Fibroblast of the aortic adventitia (primary cell): ENCODE measurements at regions not wholly inside any gene's neighbourhood (a gene's known extent, or its start where the extent isn't known, plus 50 kb on each side); places are given as distances from the start of the nearest gene placed in this dataset.

ENCODE experiments used
- DNase-seq: peaks from one replicate; pipeline ENCODE4 v3.0.0-alpha.2; 2010; ENCODE audit warnings: low read depth
- H3K4me3 ChIP-seq: 2 replicates; pipeline ENCODE4 v1.5.1; 2011; ENCODE audit warnings: low read depth, mild to moderate bottlenecking, control low read depth, low read length, moderate library complexity
- CTCF ChIP-seq: IDR thresholded peaks from 2 replicates; pipeline ENCODE4 v1.5.1; 2011; ENCODE audit warnings: mild to moderate bottlenecking, low read length, control low read depth, inconsistent platforms; ENCODE audit not compliant: insufficient read depth

DNA sequence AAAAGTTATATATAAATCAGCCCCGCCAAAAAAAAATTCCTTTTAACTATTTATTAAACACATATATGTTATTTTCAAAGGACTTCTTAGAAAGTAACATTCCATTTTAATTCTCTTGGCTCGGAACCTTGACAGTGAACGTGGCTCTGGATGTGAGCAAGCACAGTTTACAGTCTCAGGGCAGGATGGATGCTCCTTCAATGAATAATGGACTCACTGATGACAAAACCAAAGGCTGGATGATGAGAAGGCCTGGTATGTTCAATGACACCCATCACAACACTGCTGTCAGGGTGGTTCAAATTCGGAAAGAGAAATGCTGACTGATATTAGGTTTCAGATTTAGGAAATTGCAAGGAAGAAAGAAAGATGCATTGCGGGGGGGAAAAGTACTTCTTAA lies 148.8 kb downstream of the SIPA1L2 start:
- DNase-seq: no peak
- TF ChIP-seq CTCF: no peak
- H3K4me3 ChIP-seq: no peak overlapping the region

GRCh38 chr1:232477728-232478127 lies 152.2 kb downstream of the SIPA1L2 start:
- DNase-seq: peak; percentile 94
- no peak overlapping the region for H3K4me3 ChIP-seq
- TF ChIP-seq CTCF: no peak

DNA sequence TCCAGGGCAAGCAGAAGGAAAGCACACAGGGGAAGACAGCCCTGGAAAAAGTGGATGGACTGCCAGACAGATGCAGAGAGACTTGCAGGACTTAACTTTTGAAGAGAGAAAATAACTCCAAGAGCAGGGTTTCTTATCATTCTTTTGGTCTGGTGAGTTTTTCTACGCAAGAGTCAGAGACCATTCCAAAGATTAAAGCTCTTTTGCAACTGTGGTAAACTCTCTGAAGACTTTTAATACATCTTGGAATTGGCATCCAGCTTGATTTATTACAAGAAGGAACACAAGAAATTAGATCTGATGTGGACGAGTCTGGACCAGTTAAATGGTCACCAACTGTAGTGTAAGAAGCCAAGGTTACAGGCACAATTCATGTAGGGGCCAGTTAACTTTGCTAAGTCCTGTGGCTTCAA lies 153.4 kb downstream of the SIPA1L2 start:
- H3K4me3 ChIP-seq: no peak overlapping the region
- no peak for TF ChIP-seq CTCF
- DNase-seq: peak; percentile 87

DNA sequence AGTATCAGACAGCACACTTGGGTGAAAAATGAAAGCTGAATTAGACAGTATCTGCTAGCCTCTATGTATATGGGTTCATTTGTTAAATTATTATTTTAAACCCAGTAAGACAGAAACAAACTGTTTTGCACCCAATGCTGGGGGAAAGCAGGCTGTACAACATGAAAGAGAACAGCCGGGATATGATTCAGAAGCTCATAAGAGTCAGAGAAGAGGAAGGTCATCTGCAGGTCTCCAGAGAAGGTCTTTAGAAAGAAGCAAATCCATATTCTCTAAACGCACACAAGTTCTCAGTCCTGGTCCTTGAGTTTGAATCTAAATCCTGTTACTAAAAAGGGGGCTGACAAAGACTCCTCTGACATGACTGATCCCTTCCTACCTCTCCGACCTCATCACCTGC lies 155.1 kb downstream of the SIPA1L2 start:
- TF ChIP-seq CTCF: no peak
- H3K4me3 ChIP-seq: no peak overlapping the region
- no peak for DNase-seq

DNA sequence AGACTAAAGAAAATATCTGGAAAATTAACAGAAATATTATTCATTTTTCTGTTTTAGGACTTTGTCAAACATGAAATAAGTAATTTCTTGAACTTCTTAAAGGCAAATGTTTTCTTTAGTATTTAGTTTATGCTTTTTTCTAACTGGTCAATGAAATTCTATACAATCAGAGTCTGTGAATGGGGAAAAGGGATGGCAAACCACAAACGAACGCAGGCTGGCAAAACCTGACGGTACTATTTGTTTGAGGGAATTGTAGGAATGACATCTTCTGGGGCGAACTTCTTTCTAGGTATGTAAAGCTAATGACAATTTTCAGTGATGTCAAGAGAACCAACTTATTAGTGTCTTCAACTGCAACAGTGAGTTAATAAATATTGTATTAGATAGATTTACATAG lies 156.0 kb downstream of the SIPA1L2 start:
- H3K4me3 ChIP-seq: no peak overlapping the region
- DNase-seq: no peak
- TF ChIP-seq CTCF: no peak

GRCh38 chr1:232473324-232473723 lies 156.6 kb downstream of the SIPA1L2 start:
- no peak overlapping the region for H3K4me3 ChIP-seq
- DNase-seq: peak; percentile 68
- no peak for TF ChIP-seq CTCF

DNA sequence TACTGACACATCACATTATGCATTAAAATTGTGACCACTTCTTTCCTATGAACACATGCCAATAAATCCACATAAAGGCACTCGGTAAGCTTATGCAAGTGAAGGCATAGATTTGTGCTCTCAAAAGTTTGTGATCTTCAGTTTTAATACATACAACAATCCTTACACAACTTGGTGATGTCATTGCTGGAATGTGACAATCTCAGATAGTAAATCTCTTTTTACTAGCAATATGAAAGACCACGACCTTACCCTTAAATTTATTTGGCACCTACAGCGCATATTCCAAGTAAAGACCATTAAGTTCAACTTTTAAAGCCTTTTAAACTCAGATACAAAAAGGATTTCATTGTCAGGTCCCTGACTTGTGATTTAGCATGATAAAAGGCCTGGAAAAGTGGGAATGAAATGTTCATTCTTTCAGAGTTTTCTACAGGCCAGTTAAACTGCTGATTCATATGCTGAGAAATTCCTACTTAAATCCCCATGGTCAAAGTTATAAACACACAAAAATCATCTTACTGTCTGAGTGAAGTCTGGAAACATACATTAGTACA lies 157.4 kb downstream of the SIPA1L2 start:
- H3K4me3 ChIP-seq: no peak overlapping the region
- no peak for TF ChIP-seq CTCF
- DNase-seq: peak; percentile 71
